MG63 (cell line): ENCODE measurements at regions not wholly inside any gene's neighbourhood (a gene's known extent, or its start where the extent isn't known, plus 50 kb on each side); places are given as distances from the start of the nearest gene placed in this dataset.
A peak's percentile ranks its signal among the peaks of the same experiment; 100 is the strongest.
"Not testable (repeated sequence)": the region's sequence is repeated elsewhere in the genome, so short reads cannot be mapped to it uniquely, and the experiment has no call there.

ENCODE experiments used
- DNase-seq: peaks from one replicate; pipeline ENCODE4 v3.0.0-alpha.2; 2020
- H3K27me3 ChIP-seq: fragments of 250-450 bp; sonication (Bioruptor Pico); 2 replicates; pipeline ENCODE4 v1.5.1; 2020; ENCODE audit warnings: mild to moderate bottlenecking, moderate library complexity
- H3K36me3 ChIP-seq: fragments of 250-450 bp; sonication (Bioruptor Pico); 2 replicates; pipeline ENCODE4 v1.5.1; 2020; ENCODE audit warnings: mild to moderate bottlenecking, moderate library complexity
- H3K4me3 ChIP-seq: fragments of 250-450 bp; sonication (Bioruptor Pico); 2 replicates; pipeline ENCODE4 v1.5.1; 2020; ENCODE audit warnings: mild to moderate bottlenecking, moderate library complexity
- H3K9me3 ChIP-seq: fragments of 250-450 bp; sonication (Bioruptor Pico); 2 replicates; pipeline ENCODE4 v1.5.1; 2020; ENCODE audit warnings: mild to moderate bottlenecking, moderate library complexity

- no peaks in the 10 kb centered on the region for H3K9me3 ChIP-seq
- no peak overlapping the region for H3K4me3 ChIP-seq
- DNase-seq: no peak
- H3K27me3 ChIP-seq: no peaks in the 10 kb centered on the region
- H3K36me3 ChIP-seq: no peaks in the 10 kb centered on the region
Measured at GRCh38 chr20:1845163-1845523, 50.1 kb upstream of the SIRPA start.

DNA sequence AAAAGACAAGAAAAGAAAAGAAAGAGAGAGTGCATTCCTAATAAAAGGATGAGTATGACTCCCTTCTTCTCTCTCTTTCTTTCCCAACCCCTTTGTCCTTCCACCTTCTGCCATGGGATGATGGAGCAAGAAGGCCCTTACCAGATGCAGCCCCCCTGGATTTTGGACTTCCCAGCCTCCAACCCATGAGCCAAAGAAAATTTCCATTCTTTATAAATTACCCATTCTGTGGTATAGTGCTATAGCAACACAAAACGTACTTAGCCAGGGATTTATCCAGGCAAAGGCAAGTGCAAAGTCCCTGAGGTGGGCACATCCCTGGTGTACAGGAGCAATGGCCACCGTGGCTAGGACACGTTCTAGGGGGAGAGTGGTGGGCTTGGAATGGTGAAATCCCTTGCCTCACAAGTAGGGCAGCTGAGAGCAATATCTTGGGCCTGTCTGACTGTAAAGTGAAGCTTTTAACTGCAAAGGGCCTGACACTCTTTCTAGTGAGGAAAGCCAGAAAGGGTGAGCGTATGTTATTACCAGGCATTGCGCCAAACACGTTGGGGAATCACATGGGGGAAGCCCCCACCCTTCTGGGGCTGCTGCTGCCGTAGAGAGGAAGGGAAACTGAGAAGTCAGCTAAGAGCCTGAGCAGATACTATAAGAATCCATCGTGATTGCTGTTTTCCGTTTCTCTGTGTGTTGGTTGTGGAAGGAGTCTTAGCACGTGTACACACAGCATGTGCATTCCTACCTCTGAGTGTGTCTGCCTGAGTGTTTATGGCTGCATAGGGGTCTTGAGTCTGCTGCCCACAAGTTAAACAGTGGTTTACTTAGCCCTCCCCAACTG is 50.7 kb upstream of the SIRPA start:
- H3K9me3 ChIP-seq: no peaks in the 10 kb centered on the region
- H3K4me3 ChIP-seq: no peak overlapping the region
- H3K36me3 ChIP-seq: no peaks in the 10 kb centered on the region
- H3K27me3 ChIP-seq: no peaks in the 10 kb centered on the region
- peak; percentile 33 for DNase-seq

DNA sequence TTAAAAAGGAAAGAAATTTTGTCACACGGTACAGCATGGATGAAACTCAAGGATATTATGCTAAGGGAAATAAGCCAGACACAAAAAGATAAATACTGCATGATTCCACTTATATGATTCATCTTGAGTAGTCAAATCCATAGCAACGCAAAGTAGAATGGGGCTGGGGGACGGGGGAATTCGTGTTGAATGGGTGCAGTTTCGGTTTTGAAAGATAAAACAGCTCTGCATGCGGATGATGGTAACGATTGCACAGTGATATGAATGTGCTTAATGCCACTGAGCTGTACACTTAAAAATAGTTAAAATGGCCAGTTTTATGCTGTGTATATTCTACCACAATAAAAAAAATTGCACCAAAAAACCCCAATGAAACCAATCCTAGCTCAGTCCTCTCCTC is 52.9 kb upstream of the SIRPA start:
- Histone ChIP-seq H3K9me3 (no peaks in the 10 kb centered on the region), H3K36me3 (no peaks in the 10 kb centered on the region), H3K4me3 (no peak overlapping the region), H3K27me3 (no peaks in the 10 kb centered on the region)
- DNase-seq: no peak

- Histone ChIP-seq H3K4me3 (no peak overlapping the region), H3K36me3 (no peaks in the 10 kb centered on the region), H3K9me3 (no peaks in the 10 kb centered on the region), H3K27me3 (no peaks in the 10 kb centered on the region)
- peak; percentile 66 for DNase-seq
Measured at GRCh38 chr20:1841554-1842140, 53.6 kb upstream of the SIRPA start.

- peak; percentile 38 for DNase-seq
- Histone ChIP-seq H3K9me3 (no peaks in the 10 kb centered on the region), H3K36me3 (no peaks in the 10 kb centered on the region), H3K4me3 (no peak overlapping the region), H3K27me3 (no peaks in the 10 kb centered on the region)
Measured at GRCh38 chr20:1840817-1841553, 54.2 kb upstream of the SIRPA start.

DNA sequence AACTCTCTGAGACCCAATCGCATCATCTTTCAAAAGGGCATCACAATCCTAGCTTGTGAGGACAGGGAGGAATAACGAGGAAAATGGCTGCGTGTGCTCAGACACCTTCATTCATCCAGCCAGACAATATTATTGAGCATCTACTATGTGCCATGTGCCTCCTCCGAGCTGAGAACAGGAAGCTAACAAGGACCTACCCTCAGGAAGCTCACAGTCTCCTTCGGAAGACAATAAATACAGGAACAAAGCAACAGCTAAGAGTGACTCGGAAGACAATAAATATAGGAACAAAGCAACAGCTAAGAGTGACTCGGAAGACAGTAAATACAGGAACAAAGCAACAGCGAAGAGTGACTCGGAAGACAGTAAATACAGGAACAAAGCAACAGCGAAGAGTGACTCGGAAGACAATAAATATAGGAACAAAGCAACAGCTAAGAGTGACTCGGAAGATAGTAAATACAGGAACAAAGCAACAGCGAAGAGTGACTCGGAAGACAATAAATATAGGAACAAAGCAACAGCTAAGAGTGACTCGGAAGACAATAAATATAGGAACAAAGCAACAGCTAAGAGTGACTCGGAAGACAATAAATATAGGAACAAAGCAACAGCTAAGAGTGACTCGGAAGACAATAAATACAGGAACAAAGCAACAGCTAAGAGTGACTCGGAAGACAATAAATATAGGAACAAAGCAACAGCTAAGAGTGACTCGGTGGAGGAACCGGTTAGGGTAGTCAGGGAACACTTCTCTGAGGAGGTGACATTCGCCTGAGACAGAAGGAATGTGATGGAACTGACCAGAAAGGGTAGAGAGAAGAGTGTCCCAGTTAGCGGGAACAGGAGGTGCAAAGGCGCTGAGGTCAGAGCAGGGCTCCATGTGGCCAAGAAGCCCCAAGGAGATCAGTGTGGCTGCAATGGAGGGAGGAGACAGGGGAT is 55.6 kb upstream of the SIRPA start:
- not testable (repeated sequence) for H3K4me3 ChIP-seq, H3K27me3 ChIP-seq, H3K36me3 ChIP-seq, H3K9me3 ChIP-seq, DNase-seq

DNA sequence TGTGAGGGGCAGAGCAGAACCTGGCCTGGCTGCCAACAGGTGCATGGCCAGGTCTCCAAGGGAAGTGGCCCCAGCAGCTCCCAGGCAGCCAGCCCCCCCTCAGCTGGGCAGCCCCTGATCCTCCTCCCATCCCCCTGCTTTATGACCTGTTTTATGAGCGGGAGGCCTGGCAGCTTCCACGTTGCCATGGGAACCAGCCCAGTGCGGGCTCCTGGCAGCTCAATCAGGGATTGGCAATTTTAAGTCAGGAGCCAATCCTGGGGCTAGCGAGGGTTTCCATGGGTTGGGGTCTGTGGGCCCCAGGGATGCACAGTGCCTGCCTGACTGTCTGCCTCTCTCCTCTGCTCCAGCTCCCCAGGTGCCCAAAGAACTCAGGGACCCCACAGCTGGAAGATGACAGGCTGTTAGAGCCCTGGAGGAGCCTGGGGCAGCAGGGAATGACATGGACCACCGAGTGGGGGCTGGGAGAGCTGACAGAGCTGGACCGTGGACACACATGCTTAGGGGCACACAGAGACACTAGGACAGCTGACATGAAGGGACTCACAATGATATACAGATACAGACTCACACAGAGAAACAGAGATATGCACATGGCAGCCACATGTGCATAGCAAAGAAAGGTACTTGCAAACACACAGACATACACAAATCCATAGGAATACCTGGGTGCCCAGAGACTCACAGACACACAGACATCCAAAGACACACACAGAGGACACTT is 56.5 kb upstream of the SIRPA start:
- Histone ChIP-seq H3K4me3 (no peak overlapping the region), H3K27me3 (no peaks in the 10 kb centered on the region), H3K36me3 (no peaks in the 10 kb centered on the region), H3K9me3 (no peaks in the 10 kb centered on the region)
- DNase-seq: no peak

DNA sequence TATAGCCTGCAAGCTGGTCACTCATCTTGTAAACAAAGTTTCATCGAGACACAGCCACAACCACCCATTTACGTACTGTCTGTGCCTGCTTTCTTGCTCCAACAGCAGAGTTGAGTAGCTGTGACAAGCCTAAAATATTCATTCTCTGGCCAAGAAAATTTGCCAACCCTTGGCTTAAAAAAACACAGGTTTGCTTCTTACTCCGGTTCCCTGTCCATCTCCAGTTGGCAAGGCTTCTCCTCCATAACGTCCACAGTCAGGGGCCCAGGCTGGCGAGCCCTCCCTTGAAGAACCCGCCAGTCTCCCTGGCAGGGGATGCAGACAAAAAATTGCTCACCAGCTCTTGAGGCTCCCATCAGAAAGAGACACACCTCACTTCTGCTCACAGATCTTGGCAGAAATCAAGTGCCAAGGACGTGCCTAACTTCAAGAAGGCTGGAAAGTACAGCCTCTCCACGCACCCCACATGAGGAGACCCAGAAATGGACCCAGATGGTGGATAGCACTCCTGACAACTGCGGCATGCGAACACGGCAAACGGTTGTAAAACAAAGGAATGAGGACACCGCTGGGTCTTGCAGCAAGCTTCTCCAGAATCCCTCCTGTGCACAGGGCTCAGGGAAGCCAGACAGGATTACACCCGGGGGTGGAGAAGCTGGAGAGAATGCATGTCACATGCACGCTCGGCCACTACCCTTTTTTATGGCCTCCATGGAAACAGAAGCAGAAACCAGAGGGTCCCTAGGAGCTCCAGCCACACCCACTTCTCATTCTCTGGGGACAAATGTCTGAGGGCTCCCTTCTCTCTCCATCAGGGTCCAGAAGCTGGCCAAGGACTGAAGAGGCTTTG is 59.8 kb upstream of the SIRPA start:
- Histone ChIP-seq H3K27me3 (no peaks in the 10 kb centered on the region), H3K4me3 (no peak overlapping the region), H3K9me3 (no peaks in the 10 kb centered on the region), H3K36me3 (no peaks in the 10 kb centered on the region)
- DNase-seq: peak; percentile 79

DNA sequence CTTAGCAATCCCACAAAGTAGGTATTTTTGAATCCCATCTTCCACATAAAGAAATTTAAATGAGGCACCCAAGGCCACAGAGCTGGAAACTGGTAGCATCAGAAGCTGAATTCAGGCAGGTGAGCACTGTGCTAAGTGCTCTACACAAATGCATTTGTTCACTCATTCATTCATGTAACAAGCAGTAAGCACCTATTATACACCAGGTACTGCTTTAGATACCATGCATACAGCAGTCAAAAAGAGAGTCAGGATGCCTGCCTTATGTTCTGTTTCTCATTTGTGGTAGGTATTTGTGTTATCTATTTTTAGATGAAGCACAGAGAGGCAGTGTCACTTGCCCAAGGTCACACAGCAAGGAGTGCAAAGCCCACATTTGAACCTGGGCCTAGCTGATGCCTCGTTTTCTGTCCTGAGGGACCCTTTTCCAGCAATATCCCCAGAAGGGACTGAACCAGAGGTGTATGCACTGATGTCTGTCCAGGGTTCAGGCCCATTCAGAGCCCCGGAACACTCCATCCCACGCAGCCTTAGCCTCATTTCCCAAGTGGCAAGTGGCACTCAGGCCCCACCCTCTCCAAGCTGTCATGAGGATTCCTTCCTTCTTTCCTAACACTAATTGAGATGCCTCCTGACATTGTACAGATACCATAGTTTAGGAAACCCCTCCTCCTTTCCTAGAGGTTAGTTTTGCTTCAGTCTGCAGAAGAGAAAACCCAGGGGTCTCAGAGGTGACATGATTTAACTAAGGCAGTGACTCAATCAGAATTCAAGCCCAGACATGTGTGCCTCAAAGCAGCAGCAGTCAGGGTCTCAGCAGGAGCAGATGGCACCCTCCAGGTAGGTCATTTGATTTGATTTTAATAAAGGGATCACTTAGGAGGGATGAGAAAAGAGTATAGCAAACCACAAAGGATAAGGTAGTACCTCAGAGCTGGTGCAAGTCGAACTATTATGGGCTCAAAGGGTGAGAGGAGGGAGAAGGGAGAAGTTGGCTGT is 61.2 kb upstream of the SIRPA start:
- Histone ChIP-seq H3K9me3 (no peaks in the 10 kb centered on the region), H3K4me3 (no peak overlapping the region), H3K27me3 (no peaks in the 10 kb centered on the region), H3K36me3 (no peaks in the 10 kb centered on the region)
- DNase-seq: no peak

GRCh38 chr20:1833216-1833615 is 62.0 kb upstream of the SIRPA start:
- no peak for DNase-seq
- Histone ChIP-seq H3K9me3 (no peaks in the 10 kb centered on the region), H3K27me3 (no peaks in the 10 kb centered on the region), H3K36me3 (no peaks in the 10 kb centered on the region), H3K4me3 (no peak overlapping the region)

- Histone ChIP-seq H3K27me3 (no peaks in the 10 kb centered on the region), H3K9me3 (no peaks in the 10 kb centered on the region), H3K36me3 (no peaks in the 10 kb centered on the region), H3K4me3 (no peak overlapping the region)
- DNase-seq: no peak
Measured at GRCh38 chr20:1832634-1833033, 62.6 kb upstream of the SIRPA start.

DNA sequence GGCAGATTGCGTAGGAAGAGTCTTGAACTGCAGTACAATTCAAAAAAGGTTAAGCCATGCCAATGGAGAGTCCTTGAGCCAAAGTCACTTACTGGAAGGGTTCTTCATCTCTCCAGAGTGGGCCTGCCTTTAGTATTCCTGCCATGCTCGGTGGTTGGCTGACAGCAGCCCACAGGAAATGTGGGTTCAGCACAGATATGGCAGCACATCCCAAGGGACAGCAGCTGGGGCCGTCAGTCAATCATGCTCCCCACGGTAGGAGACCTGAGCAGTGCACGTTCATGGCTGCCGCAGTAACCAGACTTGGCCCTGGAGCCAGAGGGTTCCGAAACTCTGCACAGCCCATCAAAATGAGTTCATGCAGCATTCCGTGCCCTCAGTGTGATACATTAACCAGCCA is 63.6 kb upstream of the SIRPA start:
- no peaks in the 10 kb centered on the region for H3K36me3 ChIP-seq
- no peaks in the 10 kb centered on the region for H3K27me3 ChIP-seq
- no peak overlapping the region for H3K4me3 ChIP-seq
- no peaks in the 10 kb centered on the region for H3K9me3 ChIP-seq
- DNase-seq: no peak

DNA sequence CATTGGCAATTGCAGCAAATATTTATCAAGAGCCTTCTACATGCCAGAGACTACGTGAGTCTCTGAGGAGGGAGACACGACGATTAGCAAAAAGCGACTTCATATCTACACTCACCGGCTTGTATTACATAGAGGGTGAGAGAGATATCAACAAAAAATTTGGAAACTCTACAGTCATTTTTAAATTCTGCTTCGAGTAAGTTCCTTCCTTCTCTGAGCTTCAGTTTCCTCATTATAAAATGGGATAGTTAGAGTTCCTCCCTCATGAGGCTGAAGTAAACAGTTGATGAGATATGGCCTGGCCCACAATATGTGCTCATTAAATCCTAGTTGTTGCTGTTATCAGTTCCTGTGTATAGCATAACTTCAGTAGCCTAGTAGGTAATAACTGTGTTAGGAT is 64.1 kb upstream of the SIRPA start:
- Histone ChIP-seq H3K4me3 (no peak overlapping the region), H3K27me3 (no peaks in the 10 kb centered on the region), H3K9me3 (no peaks in the 10 kb centered on the region), H3K36me3 (no peaks in the 10 kb centered on the region)
- DNase-seq: no peak

- Histone ChIP-seq H3K4me3 (no peak overlapping the region), H3K9me3 (no peaks in the 10 kb centered on the region), H3K27me3 (no peaks in the 10 kb centered on the region), H3K36me3 (no peaks in the 10 kb centered on the region)
- DNase-seq: peak; percentile 96
Measured at GRCh38 chr20:1830240-1830639, 65.0 kb upstream of the SIRPA start.
